ENCODE measurements at regions not wholly inside any gene's neighbourhood (a gene's known extent, or its start where the extent isn't known, plus 50 kb on each side); places are given as distances from the start of the nearest gene placed in this dataset.

DNA sequence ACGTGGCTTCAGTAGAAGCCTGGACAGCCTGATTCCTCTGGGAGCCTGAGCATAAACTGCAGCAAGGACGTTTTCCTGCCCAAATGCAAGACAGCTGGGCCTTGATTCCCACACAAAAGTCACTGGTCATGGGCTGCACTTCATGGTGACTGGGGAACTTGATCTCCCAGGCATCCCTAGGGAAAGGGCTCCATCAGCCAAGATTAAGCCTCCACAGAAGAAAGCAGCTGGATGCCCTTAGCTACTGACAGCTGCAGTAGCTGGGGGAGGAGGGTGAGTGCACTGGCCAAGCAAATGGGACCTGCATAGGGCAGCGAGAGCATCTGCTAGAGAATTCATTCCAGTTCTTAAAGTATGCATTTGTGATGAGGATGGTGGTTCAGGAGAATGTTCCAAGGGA lies 267.4 kb upstream of the ISX start:
- no peak overlapping the region for H3K27ac ChIP-seq
- no peaks in the 10 kb centered on the region for H3K36me3 ChIP-seq
- TF ChIP-seq CTCF (IDR thresholded peaks at IDR 0.05): no peak
- H3K9me3 ChIP-seq: no peaks in the 10 kb centered on the region
- no peaks in the 10 kb centered on the region for H3K4me1 ChIP-seq
- no peak overlapping the region for H3K4me3 ChIP-seq
- no peaks in the 10 kb centered on the region for H3K27me3 ChIP-seq
- DNase-seq (ENCODE audit: low spot score): no peak

GRCh38 chr22:34800260-34800980 lies 265.5 kb upstream of the ISX start:
- Histone ChIP-seq H3K9me3 (no peaks in the 10 kb centered on the region), H3K4me3 (no peak overlapping the region), H3K27ac (no peak overlapping the region), H3K27me3 (no peaks in the 10 kb centered on the region), H3K36me3 (no peaks in the 10 kb centered on the region), H3K4me1 (no peaks in the 10 kb centered on the region)
- no peak for DNase-seq (ENCODE audit: low spot score)
- no peak for TF ChIP-seq CTCF (IDR thresholded peaks at IDR 0.05)

DNA sequence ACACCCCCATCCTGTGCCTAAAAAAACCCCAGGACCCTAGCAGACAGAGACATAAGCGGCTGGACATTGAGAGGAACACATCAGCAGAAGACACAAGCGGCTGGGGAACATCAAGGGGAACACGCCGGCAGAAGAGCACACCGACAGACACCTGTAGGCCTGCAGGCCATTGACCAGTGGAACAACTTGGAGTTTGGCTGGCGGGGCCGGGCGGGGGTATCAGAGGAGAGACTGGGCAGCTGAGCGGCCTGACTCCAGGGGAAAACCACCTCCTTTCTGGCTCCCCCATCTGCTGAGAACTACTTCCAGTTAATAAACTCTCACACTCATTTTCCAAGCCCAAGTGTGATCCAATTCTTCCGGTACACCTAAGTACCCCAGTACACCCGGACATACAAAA lies 264.7 kb upstream of the ISX start:
- TF ChIP-seq CTCF (IDR thresholded peaks at IDR 0.05): no peak
- no peaks in the 10 kb centered on the region for H3K27me3 ChIP-seq
- no peaks in the 10 kb centered on the region for H3K36me3 ChIP-seq
- no peak overlapping the region for H3K4me3 ChIP-seq
- no peaks in the 10 kb centered on the region for H3K9me3 ChIP-seq
- no peaks in the 10 kb centered on the region for H3K4me1 ChIP-seq
- no peak overlapping the region for H3K27ac ChIP-seq
- no peak for DNase-seq (ENCODE audit: low spot score)

GRCh38 chr22:34804091-34804490 lies 261.9 kb upstream of the ISX start:
- Histone ChIP-seq H3K9me3 (no peaks in the 10 kb centered on the region), H3K27me3 (no peaks in the 10 kb centered on the region), H3K4me1 (no peaks in the 10 kb centered on the region), H3K4me3 (no peak overlapping the region), H3K36me3 (no peaks in the 10 kb centered on the region), H3K27ac (no peak overlapping the region)
- DNase-seq (ENCODE audit: low spot score): no peak
- TF ChIP-seq CTCF (IDR thresholded peaks at IDR 0.05): no peak

- Histone ChIP-seq H3K27ac (no peak overlapping the region), H3K36me3 (no peaks in the 10 kb centered on the region), H3K27me3 (no peaks in the 10 kb centered on the region), H3K9me3 (no peaks in the 10 kb centered on the region), H3K4me1 (no peaks in the 10 kb centered on the region), H3K4me3 (no peak overlapping the region)
- TF ChIP-seq CTCF (IDR thresholded peaks at IDR 0.05): no peak
- no peak for DNase-seq (ENCODE audit: low spot score)
These were observed 261.4 kb upstream of the ISX start for GRCh38 chr22:34804604-34805003.

GRCh38 chr22:34805771-34806170 lies 260.2 kb upstream of the ISX start:
- TF ChIP-seq CTCF (IDR thresholded peaks at IDR 0.05): no peak

More at GRCh38 chr22:34805771-34806170, 260.2 kb upstream of the ISX start:
- Histone ChIP-seq H3K9me3 (no peaks in the 10 kb centered on the region), H3K4me1 (no peaks in the 10 kb centered on the region), H3K4me3 (no peak overlapping the region), H3K36me3 (no peaks in the 10 kb centered on the region), H3K27me3 (no peaks in the 10 kb centered on the region), H3K27ac (no peak overlapping the region)
- no peak for DNase-seq (ENCODE audit: low spot score)

All from right atrium auricular region (tissue), 2 donors.